ENCODE measurements at regions not wholly inside any gene's neighbourhood (a gene's known extent, or its start where the extent isn't known, plus 50 kb on each side); places are given as distances from the start of the nearest gene placed in this dataset.

GRCh38 chr4:138330531-138330930 lies 88.4 kb upstream of the SLC7A11 start:
- H3K4me3 ChIP-seq: no peak overlapping the region
- no peak overlapping the region for H3K9ac ChIP-seq (ENCODE audit: insufficient read depth in 1 of 2, low read length in 2 of 2)
- H3K9me3 ChIP-seq (ENCODE audit: control insufficient read depth in 4 of 4, insufficient read depth in 3 of 4, low read length in 3 of 4): no peaks in the 10 kb centered on the region
- no peak for DNase-seq
- no peaks in the 10 kb centered on the region for H3K36me3 ChIP-seq (ENCODE audit: control insufficient read depth in 4 of 4, insufficient read depth in 4 of 4, low read length in 4 of 4)
- ATAC-seq (ENCODE audit: insufficient read depth, low FRiP score): no peak
- peaks cover 0 to 2% (median 0%) of the 10 kb centered on the region in 5 donors for H3K4me1 ChIP-seq (ENCODE audit: control insufficient read depth in 5 of 5, insufficient read depth in 5 of 5, low read length in 5 of 5)
- H3K27ac ChIP-seq (ENCODE audit: low read depth in 1 of 2, low read length in 1 of 2): no peak overlapping the region
- WGBS, 2 donors: 42 to 44% methylated on average over 2 of the region's 2 CpGs
- no peak for TF ChIP-seq CTCF (IDR thresholded peaks at IDR 0.05; ENCODE audit: control extremely low read depth, extremely low read depth)
- no peaks in the 10 kb centered on the region for H3K27me3 ChIP-seq (ENCODE audit: control insufficient read depth in 3 of 3, insufficient read depth in 3 of 3, low read length in 2 of 3)

GRCh38 chr4:138329506-138330070 lies 87.4 kb upstream of the SLC7A11 start:
- no peak overlapping the region for H3K9ac ChIP-seq (ENCODE audit: insufficient read depth in 1 of 2, low read length in 2 of 2)
- 91 to 94% methylated on average over 6 of the region's 6 CpGs for WGBS, 2 donors
- peaks cover 0 to 2% (median 0%) of the 10 kb centered on the region in 5 donors for H3K4me1 ChIP-seq (ENCODE audit: control insufficient read depth in 5 of 5, insufficient read depth in 5 of 5, low read length in 5 of 5)
- H3K4me3 ChIP-seq: no peak overlapping the region
- no peaks in the 10 kb centered on the region for H3K27me3 ChIP-seq (ENCODE audit: control insufficient read depth in 3 of 3, insufficient read depth in 3 of 3, low read length in 2 of 3)
- no peak for DNase-seq
- H3K9me3 ChIP-seq (ENCODE audit: control insufficient read depth in 4 of 4, insufficient read depth in 3 of 4, low read length in 3 of 4): no peaks in the 10 kb centered on the region
- H3K27ac ChIP-seq (ENCODE audit: low read depth in 1 of 2, low read length in 1 of 2): no peak overlapping the region
- no peak for TF ChIP-seq CTCF (IDR thresholded peaks at IDR 0.05; ENCODE audit: control extremely low read depth, extremely low read depth)
- H3K36me3 ChIP-seq (ENCODE audit: control insufficient read depth in 4 of 4, insufficient read depth in 4 of 4, low read length in 4 of 4): no peaks in the 10 kb centered on the region
- ATAC-seq (ENCODE audit: insufficient read depth, low FRiP score): no peak

- Histone ChIP-seq H3K9me3 (ENCODE audit: control insufficient read depth in 4 of 4, insufficient read depth in 3 of 4, low read length in 3 of 4) (no peaks in the 10 kb centered on the region), H3K4me3 (no peak overlapping the region), H3K4me1 (ENCODE audit: control insufficient read depth in 5 of 5, insufficient read depth in 5 of 5, low read length in 5 of 5) (peaks cover 0 to 2% (median 0%) of the 10 kb centered on the region in 5 donors), H3K27ac (ENCODE audit: low read depth in 1 of 2, low read length in 1 of 2) (no peak overlapping the region), H3K27me3 (ENCODE audit: control insufficient read depth in 3 of 3, insufficient read depth in 3 of 3, low read length in 2 of 3) (no peaks in the 10 kb centered on the region), H3K9ac (ENCODE audit: insufficient read depth in 1 of 2, low read length in 2 of 2) (no peak overlapping the region), H3K36me3 (ENCODE audit: control insufficient read depth in 4 of 4, insufficient read depth in 4 of 4, low read length in 4 of 4) (no peaks in the 10 kb centered on the region)
- 75 to 79% methylated on average over 1 of the region's 1 CpG for WGBS, 2 donors
- ATAC-seq (ENCODE audit: insufficient read depth, low FRiP score) (no peak), DNase-seq (no peak)
- no peak for TF ChIP-seq CTCF (IDR thresholded peaks at IDR 0.05; ENCODE audit: control extremely low read depth, extremely low read depth)
Observed at GRCh38 chr4:138327338-138327737, 85.2 kb upstream of the SLC7A11 start.

GRCh38 chr4:138320831-138321230 lies 78.7 kb upstream of the SLC7A11 start:
- TF ChIP-seq CTCF (IDR thresholded peaks at IDR 0.05; ENCODE audit: control extremely low read depth, extremely low read depth): no peak
- H3K4me1 ChIP-seq (ENCODE audit: control insufficient read depth in 5 of 5, insufficient read depth in 5 of 5, low read length in 5 of 5): no peaks in the 10 kb centered on the region
- no peaks in the 10 kb centered on the region for H3K36me3 ChIP-seq (ENCODE audit: control insufficient read depth in 4 of 4, insufficient read depth in 4 of 4, low read length in 4 of 4)
- 93 to 94% methylated on average over 1 of the region's 1 CpG for WGBS, 2 donors
- no peaks in the 10 kb centered on the region for H3K27me3 ChIP-seq (ENCODE audit: control insufficient read depth in 3 of 3, insufficient read depth in 3 of 3, low read length in 2 of 3)
- no peaks in the 10 kb centered on the region for H3K9me3 ChIP-seq (ENCODE audit: control insufficient read depth in 4 of 4, insufficient read depth in 3 of 4, low read length in 3 of 4)
- no peak for DNase-seq
- no peak for ATAC-seq (ENCODE audit: insufficient read depth, low FRiP score)
- no peak overlapping the region for H3K27ac ChIP-seq (ENCODE audit: low read depth in 1 of 2, low read length in 1 of 2)
- H3K9ac ChIP-seq (ENCODE audit: insufficient read depth in 1 of 2, low read length in 2 of 2): no peak overlapping the region
- no peak overlapping the region for H3K4me3 ChIP-seq
